ENCODE measurements at regions not wholly inside any gene's neighbourhood (a gene's known extent, or its start where the extent isn't known, plus 50 kb on each side); places are given as distances from the start of the nearest gene placed in this dataset.

DNA sequence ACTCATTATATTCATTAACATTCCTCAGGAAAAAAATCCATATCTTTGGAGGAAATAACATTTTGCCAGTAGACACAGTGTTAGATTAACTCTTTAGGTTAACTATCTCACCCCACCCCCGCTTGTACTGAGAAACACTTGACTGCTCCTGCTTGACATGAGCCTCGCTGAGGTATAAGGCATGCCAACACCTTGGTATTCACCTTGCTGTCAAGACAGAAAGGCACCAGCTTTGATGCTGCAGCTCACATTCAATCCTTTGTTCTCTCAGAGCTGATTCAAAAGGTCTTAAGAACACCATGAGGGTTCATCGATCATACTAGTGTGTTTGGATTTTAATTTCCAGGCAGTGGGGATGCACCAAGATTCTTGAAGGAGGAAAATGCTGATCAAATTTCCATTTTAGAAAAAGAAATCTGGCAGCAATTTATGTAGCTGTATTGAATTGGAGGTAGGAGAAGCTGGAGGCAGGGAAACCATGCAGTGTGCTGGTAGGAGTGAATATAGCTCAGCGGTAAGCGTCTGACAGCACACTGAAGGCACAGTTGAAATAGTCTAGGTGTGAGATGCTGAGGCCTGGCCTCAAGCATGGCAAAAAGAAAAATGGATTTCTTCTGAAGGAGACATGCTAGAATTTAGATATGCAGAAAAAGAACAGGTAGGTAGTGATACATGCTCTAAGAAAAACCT lies 108.0 kb upstream of the ST6GALNAC5 start:
- intact Hi-C loops (cut with DNase I): no loop called here
- ATAC-seq: no peak
- DNase-seq (ENCODE audit: low spot score): no peak

DNA sequence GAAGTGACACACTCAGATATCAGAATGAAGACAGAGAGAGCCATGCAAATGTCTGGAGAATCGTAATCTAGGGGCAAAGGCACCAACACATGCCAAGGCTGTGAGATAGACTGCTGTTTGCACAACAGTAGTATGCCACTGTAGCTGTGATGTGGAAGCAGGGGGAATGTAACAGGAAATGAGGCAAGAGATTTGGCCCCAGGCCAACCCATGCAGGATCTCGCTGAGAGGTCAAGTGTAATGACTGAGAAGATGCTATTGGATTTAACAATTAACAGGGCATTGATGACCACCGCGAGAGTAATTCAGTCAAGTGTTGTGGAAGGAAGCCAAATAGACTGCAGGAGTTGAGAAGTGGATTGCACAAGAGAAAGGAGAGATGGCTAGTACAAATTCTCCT lies 107.3 kb upstream of the ST6GALNAC5 start:
- no peak for DNase-seq (ENCODE audit: low spot score)
- intact Hi-C loops (cut with DNase I): no loop called here
- peak; percentile 51 for ATAC-seq

DNA sequence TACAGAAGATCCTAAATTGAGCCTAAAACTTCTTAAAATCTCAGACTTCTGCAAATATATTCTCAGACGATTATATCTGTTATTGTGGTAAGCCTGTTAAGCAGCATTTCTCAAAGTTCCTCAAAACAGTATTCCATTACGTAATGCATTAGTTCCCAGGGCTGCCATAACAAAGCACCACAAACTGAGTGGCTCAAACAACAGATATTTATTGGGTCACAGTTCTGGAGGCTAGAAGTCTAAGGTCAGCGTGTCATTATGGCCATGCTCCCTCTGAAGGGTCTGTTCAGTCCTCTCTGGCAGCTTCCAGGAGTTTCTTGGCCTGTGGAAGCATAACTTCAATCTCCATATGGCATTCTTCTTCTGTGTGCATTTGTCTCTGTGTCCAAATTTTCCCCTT lies 103.5 kb upstream of the ST6GALNAC5 start:
- DNase-seq (ENCODE audit: low spot score) (no peak), ATAC-seq (no peak)
- intact Hi-C loops (cut with DNase I): no loop called here

DNA sequence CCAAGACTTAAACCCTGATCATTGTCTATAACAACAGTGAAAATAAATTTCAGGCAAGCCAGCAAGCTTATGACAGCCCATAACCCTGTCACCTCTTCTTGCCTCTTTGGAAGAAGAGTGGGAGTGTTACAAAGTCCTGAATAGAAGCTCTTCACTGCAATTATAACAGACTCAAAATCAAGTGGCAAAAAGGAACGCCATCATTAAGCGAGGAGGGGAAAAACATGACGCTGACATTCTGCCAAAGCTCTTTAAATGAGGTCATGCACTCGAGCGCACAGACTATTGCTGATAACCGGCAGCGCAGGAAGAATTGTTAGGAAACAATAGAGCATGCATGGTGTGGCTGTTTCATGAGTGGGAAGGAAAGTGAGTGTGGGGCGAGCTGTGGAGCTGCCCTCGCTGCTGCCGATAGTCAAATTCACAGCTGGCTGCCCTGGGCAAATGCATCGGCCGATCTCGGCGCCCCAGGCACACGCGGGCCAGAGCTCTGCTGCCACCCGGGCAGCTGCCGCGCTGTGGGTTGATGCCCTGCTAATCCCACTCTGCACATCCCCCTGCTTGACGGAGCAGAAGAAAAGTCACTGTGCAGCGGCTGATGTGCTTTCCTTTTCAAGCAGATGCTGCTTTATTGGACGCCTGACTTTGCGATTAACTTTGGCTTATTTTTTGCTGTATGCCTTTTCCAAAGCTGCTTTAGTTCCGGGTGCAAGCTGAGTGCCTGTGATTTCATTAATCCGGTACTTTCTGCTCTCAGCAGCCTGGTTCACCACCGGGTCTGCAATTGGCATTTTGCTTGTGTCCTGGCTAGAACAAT lies 102.4 kb upstream of the ST6GALNAC5 start:
- no peak for DNase-seq (ENCODE audit: low spot score)
- peak; percentile 56 for ATAC-seq
- intact Hi-C loops (cut with DNase I): no loop called here

DNA sequence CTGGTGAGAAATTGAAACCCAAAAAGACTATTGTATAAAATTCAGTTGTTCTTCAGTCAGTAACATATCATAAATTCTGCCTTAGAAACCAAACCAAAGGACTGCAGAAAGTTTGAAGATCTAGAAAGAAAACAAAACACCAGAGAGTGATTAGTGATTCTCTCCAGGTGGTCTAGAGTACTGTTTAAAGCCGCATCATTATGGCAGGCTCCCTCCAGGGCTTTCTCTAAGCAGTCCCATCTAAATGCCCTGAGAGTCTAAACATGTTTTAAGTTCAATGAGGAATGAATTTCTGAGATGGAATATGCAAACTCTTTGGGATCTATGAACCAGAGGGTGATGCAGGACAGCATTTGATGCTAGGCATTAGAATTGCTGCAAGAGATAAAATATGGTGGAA lies 100.9 kb upstream of the ST6GALNAC5 start:
- ATAC-seq (no peak), DNase-seq (ENCODE audit: low spot score) (no peak)
- intact Hi-C loops (cut with DNase I): no loop called here

DNA sequence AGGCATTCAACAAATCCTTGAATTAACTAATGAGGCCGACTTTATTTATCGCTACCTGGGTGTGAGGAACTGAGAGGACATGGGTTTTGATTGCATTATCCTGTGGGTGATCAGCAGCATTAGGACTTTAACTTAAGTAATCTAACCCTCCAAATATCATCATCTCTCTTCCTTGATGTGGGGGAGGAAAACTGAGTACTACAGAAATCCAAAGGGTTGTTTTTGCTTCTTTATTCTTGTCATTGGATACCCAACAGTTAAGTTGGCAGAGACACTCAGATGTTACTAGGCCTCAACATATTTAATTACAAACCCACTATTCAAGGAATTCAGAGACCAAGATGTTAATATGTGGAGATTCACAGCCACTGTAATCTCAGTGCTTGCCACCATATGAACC lies 97.4 kb upstream of the ST6GALNAC5 start:
- DNase-seq (ENCODE audit: low spot score): no peak
- intact Hi-C loops (cut with DNase I): no loop called here
- ATAC-seq: no peak

DNA sequence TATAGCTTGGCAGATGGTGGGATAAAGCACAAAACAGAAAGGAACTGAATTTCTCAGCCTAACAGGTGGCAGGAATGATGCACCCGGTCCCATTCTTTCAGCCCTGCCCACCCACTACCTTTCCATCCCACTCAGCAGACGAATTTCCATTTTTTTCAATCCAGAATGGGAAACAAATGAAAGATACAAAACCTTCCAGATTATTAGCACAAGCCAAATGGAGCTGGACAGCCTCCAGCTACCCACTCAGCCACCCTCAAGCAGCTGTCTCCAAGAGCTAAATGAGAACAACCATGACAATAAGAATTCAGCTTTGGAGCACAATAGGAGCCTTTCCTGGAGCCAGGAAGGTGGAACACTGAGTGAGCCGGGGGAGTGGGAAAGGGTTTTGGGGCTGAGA lies 96.3 kb upstream of the ST6GALNAC5 start:
- intact Hi-C loops (cut with DNase I): no loop called here
- DNase-seq (ENCODE audit: low spot score): no peak
- ATAC-seq: no peak

DNA sequence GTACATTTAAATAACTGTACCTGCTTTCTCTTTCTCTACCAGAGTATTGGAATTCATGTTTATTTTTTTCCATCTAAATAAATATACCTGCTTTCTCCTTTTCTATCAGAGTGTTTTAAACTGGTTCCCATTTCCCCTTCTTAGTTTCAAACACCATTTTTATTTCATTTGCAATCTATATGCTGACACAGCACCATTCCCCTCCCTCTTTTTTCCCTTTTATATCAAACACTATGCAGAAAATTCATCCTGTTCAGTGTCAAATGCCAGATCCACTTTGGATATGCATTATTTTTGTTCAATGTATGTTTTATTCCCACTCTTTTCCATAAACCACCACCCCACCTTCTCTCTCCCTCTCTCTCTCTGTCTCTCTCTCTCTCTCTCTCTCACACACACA lies 85.8 kb upstream of the ST6GALNAC5 start:
- ATAC-seq: no peak

DNA sequence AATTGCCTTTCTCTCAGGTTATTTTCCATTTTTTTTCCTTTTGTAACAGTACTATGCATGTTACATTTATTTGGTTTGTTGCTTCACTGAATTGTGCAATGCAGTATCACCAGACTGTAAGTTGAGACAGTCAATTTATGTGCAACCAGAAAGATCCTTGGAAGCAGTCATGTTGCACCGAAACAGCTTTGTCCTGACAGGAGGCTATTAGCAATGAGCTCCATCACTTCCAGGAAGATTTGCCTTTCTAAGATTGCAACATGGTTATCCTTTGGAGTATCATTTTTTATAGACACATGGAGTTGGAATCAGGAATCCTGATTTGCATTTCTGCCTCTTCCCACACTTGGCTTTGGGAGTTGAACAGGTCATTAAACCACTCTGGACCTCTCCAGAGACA lies 84.5 kb upstream of the ST6GALNAC5 start:
- ATAC-seq: peak; percentile 90

More for the DNA sequence above, 85.8 kb upstream of the ST6GALNAC5 start:
- intact Hi-C loops (cut with DNase I): no loop called here
- DNase-seq (ENCODE audit: low spot score): no peak

DNA sequence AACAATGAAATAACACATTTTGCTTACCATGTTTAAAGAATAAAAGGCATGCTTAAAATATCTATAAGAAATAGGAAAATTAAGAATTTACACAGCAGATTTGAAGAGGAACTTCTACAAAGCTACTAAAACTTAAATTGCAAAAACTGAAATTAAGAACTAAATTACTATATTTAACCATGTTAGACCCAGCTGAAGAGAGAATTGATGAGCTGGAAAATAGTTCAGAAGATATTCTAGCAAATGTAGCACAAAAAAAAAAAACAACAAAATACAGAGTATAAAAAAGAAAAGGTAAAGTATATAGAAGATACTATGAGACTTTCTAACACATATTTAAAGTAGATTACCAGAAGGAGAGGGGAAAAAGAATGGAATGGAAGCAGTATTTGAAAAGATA lies 82.8 kb upstream of the ST6GALNAC5 start:
- intact Hi-C loops (cut with DNase I): no loop called here
- ATAC-seq (no peak), DNase-seq (ENCODE audit: low spot score) (no peak)

More for the DNA sequence above, 84.5 kb upstream of the ST6GALNAC5 start:
- intact Hi-C loops (cut with DNase I): no loop called here
- no peak for DNase-seq (ENCODE audit: low spot score)

DNA sequence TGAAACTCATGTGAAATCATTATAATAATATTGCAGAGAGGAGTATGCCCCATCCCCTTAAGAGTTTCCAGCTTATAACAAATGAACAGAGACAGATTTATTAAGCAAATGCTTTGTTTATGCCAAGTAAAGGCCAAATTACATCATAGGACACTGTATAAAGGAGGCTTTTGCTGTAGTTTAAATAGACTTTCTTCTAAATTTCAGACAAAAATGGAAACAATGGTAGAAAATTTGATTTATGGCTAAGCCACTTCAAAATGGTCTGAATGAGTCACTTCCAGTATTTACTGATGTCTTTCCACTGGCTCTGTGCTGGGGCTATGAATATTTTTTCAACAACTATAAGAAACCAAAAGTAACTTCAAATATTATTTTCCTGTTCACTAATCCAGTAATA lies 81.1 kb upstream of the ST6GALNAC5 start:
- peak; percentile 18 for ATAC-seq
- intact Hi-C loops (cut with DNase I): no loop called here
- DNase-seq (ENCODE audit: low spot score): no peak

DNA sequence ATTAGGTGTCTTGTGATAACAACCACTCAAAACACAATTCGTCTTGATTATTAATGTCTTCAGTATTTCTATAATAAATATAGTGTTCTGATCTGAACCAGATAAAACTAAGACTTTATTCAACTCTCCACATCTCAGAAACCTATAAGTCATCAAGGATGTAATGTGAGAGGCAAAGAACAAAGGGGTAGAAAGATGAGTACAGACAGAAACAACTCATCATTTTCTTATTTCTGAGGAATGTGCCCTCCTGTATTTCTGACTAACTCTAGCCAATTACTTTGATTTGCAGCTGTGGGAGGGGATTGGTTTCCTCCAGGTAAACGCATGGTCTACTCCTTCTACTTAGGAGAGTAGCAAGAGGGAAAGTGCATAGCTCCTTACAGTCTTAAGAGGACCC lies 73.7 kb upstream of the ST6GALNAC5 start:
- no peak for ATAC-seq
- intact Hi-C loops (cut with DNase I): no loop called here
- no peak for DNase-seq (ENCODE audit: low spot score)

DNA sequence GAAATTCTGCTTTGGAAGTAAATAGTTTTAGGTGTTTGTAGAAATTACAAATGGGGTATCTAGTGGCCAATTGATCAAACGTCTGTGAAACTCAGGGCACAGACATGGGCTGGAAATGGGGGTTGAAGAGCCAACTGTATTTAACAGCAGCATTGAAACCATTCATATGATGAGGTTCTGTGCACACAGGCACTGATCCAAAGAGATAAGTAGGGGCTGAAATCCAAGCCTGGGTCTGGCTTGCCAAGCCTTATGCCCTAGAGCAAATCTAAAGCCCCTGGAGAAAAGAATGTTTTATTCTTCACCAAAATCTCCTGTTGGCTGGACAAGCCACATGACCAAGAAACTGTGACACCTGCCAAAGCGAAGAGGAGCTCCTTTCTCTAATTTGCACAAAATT lies 67.6 kb upstream of the ST6GALNAC5 start:
- no peak for DNase-seq (ENCODE audit: low spot score)
- intact Hi-C loops (cut with DNase I): no loop called here
- ATAC-seq: no peak

DNA sequence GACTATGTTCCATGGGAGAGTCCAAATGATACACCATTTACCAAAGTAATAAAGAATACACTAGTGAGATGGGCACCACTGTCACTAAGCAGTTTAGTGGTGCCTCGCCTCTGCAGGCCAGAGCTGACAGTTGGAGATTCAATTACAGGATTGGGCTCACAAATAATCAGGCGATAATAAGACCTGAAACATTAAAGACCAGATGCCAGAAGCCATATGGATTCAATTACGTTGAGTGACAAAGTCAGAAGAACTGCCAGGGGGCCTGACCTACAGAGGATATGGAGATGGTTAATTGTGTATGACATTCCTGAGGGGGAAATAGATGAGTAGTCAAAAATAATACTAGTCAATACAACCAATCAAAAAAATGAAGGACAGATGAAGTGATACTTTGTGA lies 65.2 kb upstream of the ST6GALNAC5 start:
- intact Hi-C loops (cut with DNase I): no loop called here
- no peak for ATAC-seq
- DNase-seq (ENCODE audit: low spot score): no peak

DNA sequence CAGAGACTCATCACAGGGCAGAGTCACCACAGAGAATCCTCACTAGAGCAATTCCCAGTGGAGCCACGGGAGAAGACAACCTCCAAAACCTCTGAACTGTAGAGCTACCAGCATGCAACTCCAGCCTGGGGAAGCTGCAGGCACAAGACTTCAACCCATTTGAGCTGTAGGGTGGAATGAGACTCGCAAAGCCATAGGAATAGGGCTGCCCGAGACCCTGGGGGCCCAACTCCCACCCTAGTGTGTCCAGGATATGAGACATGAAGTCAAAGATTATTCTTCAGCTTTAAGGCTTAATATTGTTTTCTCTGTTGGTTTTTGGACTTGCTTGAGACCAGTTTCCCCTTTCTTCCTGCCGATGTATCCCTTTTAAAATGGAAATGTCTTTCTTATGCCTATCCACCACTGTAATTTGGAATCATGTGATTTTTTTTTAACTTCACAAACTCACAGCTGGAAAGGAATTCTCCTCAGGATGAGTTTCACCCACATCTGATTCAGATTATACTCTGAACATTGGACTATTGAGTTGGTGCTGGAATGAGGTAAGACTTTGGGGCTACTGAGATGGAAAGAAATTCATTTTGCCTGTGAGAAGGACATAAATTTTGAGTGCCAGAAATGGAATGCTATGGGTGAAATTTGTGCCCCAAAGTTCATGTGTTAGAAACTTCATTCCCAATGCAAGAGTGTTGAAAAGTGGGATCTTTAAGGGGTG lies 59.6 kb upstream of the ST6GALNAC5 start:
- ATAC-seq: no peak
- DNase-seq (ENCODE audit: low spot score): no peak
- intact Hi-C loops (cut with DNase I): no loop called here
